GM23248 (cell line): ENCODE measurements at regions not wholly inside any gene's neighbourhood (a gene's known extent, or its start where the extent isn't known, plus 50 kb on each side); places are given as distances from the start of the nearest gene placed in this dataset.

Source experiments
- EZH2 ChIP-seq: fragments of 200-600 bp; sonication (generic); IDR thresholded peaks from 2 replicates; pipeline ENCODE4 v1.6.1; 2018; ENCODE audit warnings: antibody characterized with exemption, mild to moderate bottlenecking; ENCODE audit not compliant: insufficient read depth, poor library complexity, severe bottlenecking
- EZH2phosphoT487 ChIP-seq: fragments of 200-600 bp; sonication (generic); IDR thresholded peaks from 2 replicates; pipeline ENCODE4 v1.6.1; 2018; ENCODE audit warnings: antibody characterized with exemption, moderate library complexity, mild to moderate bottlenecking, low read depth; ENCODE audit not compliant: insufficient read depth

GRCh38 chr7:11950281-11950680, 118.3 kb upstream of the THSD7A start:
- no peak for TF ChIP-seq EZH2
- no peak for TF ChIP-seq EZH2phosphoT487
